ENCODE measurements at regions not wholly inside any gene's neighbourhood (a gene's known extent, or its start where the extent isn't known, plus 50 kb on each side); places are given as distances from the start of the nearest gene placed in this dataset.

DNA sequence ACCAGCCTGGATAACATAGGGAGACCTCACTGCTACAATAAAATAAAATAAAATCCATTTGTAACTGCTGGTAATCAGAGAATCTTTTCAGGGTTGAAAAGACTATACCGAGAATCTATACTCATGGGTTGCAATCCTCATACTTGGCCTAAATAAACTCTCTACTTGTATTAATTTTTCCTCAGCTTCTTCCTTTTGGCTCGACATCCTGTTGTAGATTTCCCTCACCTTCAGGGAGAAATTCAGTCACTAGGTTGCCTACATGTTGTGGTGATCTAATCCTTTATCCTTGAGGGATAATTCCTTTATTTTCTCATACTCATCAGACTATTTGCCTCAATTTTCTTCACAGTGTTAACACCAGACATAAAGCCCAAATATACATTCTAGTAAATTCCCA lies 1093.4 kb downstream of the SORCS3 start:
- Histone ChIP-seq H3K4me2 (replicated peaks; ENCODE audit: low read depth, low read length, poor library complexity, severe bottlenecking) (no peak overlapping the region), H3K4me3 (ENCODE audit: control extremely low read depth in 1 of 5, extremely low read depth in 1 of 5, insufficient read depth in 1 of 5, low read depth in 2 of 5, low read length in 4 of 5) (no peak overlapping the region), H3K9me3 (ENCODE audit: control extremely low read depth in 1 of 3, control insufficient read depth in 2 of 3, insufficient read depth in 1 of 3, low read length in 2 of 3) (peaks cover 0 to 3% (median 0%) of the 10 kb centered on the region in 3 donors), H3K27ac (ENCODE audit: low read length in 2 of 2) (no peak overlapping the region), H2AFZ (ENCODE audit: insufficient read depth, low read depth, low read length, poor library complexity, severe bottlenecking) (no peak overlapping the region), H3K9ac (ENCODE audit: low read length) (no peak overlapping the region), H3K36me3 (replicated peaks in 1 of 2; ENCODE audit: control extremely low read depth in 1 of 2, control insufficient read depth in 1 of 2, extremely low read depth in 1 of 2, insufficient read depth in 2 of 2, low read length in 1 of 2) (no peaks in the 10 kb centered on the region), H3K79me2 (ENCODE audit: control insufficient read depth, insufficient read depth, low read length) (no peaks in the 10 kb centered on the region), H3K27me3 (replicated peaks in 1 of 4; ENCODE audit: control extremely low read depth in 1 of 4, control insufficient read depth in 3 of 4, insufficient read depth in 4 of 4, low read length in 3 of 4) (no peaks in the 10 kb centered on the region), H4K20me1 (ENCODE audit: control insufficient read depth, insufficient read depth, low read length, poor library complexity, severe bottlenecking) (no peaks in the 10 kb centered on the region), H3K4me1 (ENCODE audit: control insufficient read depth in 2 of 2, insufficient read depth in 2 of 2, low read length in 2 of 2) (no peaks in the 10 kb centered on the region)
- TF ChIP-seq EZH2 (IDR thresholded peaks at IDR 0.05; ENCODE audit: borderline replicate concordance, insufficient read depth, low read depth, low read length, poor library complexity, severe bottlenecking) = no peak
- TF ChIP-seq, protein P1, sequence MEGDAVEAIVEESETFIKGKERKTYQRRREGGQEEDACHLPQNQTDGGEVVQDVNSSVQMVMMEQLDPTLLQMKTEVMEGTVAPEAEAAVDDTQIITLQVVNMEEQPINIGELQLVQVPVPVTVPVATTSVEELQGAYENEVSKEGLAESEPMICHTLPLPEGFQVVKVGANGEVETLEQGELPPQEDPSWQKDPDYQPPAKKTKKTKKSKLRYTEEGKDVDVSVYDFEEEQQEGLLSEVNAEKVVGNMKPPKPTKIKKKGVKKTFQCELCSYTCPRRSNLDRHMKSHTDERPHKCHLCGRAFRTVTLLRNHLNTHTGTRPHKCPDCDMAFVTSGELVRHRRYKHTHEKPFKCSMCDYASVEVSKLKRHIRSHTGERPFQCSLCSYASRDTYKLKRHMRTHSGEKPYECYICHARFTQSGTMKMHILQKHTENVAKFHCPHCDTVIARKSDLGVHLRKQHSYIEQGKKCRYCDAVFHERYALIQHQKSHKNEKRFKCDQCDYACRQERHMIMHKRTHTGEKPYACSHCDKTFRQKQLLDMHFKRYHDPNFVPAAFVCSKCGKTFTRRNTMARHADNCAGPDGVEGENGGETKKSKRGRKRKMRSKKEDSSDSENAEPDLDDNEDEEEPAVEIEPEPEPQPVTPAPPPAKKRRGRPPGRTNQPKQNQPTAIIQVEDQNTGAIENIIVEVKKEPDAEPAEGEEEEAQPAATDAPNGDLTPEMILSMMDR (IDR thresholded peaks at IDR 0.05) = no peak
- Mint-ChIP-seq H3K27ac (no peak overlapping the region), H3K27me3 (no peaks in the 10 kb centered on the region), H3K9me3 (ENCODE audit: insufficient read depth) (no peaks in the 10 kb centered on the region), H3K4me1 (no peaks in the 10 kb centered on the region), H3K4me3 (no peak overlapping the region)
- 100% methylated on average over 1 of the region's 2 CpGs for WGBS (ENCODE audit: insufficient coverage)
- ChIA-PET POLR2A (no interaction called here), CTCF (no interaction called here)
- intact Hi-C loops (cut with micrococcal nuclease) = no loop called here
- no peak for ATAC-seq (ENCODE audit: low read depth)
- DNase-seq = no peak

DNA sequence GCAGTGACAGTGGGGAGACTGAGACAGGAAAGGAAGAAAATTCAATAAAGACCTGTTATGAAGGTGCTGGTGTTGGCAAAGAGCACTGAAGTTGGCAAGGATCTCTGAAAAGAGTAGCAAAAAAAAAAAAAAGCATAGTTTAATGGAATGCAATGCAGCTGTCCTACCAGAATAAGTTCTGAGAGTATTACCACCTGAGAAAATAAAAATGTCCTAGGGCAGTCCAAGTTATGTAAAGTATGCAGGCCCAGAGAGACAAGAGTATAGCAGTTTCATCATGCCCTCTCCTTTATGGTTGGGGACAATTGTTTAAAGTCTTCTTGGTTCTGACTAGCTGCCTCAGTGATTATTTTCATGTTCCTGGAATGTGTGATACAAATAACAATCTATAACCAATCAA lies 1092.8 kb downstream of the SORCS3 start:
- H4K20me1 ChIP-seq (ENCODE audit: control insufficient read depth, insufficient read depth, low read length, poor library complexity, severe bottlenecking) = no peaks in the 10 kb centered on the region
- intact Hi-C loops (cut with micrococcal nuclease) = no loop called here
- H3K9ac ChIP-seq (ENCODE audit: low read length) = no peak overlapping the region
- no peak overlapping the region for H3K4me2 ChIP-seq (replicated peaks; ENCODE audit: low read depth, low read length, poor library complexity, severe bottlenecking)
- no peak overlapping the region for H3K27ac Mint-ChIP-seq
- H3K4me1 ChIP-seq (ENCODE audit: control insufficient read depth in 2 of 2, insufficient read depth in 2 of 2, low read length in 2 of 2) = no peaks in the 10 kb centered on the region
- no peak overlapping the region for H3K4me3 Mint-ChIP-seq
- H3K4me1 Mint-ChIP-seq = no peaks in the 10 kb centered on the region
- DNase-seq = no peak
- H3K9me3 ChIP-seq (ENCODE audit: control extremely low read depth in 1 of 3, control insufficient read depth in 2 of 3, insufficient read depth in 1 of 3, low read length in 2 of 3) = peaks cover 0 to 3% (median 0%) of the 10 kb centered on the region in 3 donors
- H3K9me3 Mint-ChIP-seq (ENCODE audit: insufficient read depth) = no peaks in the 10 kb centered on the region
- ChIA-PET CTCF (no interaction called here), POLR2A (no interaction called here)
- no peaks in the 10 kb centered on the region for H3K79me2 ChIP-seq (ENCODE audit: control insufficient read depth, insufficient read depth, low read length)
- H3K27me3 Mint-ChIP-seq = no peaks in the 10 kb centered on the region
- no peaks in the 10 kb centered on the region for H3K27me3 ChIP-seq (replicated peaks in 1 of 4; ENCODE audit: control extremely low read depth in 1 of 4, control insufficient read depth in 3 of 4, insufficient read depth in 4 of 4, low read length in 3 of 4)
- H3K36me3 ChIP-seq (replicated peaks in 1 of 2; ENCODE audit: control extremely low read depth in 1 of 2, control insufficient read depth in 1 of 2, extremely low read depth in 1 of 2, insufficient read depth in 2 of 2, low read length in 1 of 2) = no peaks in the 10 kb centered on the region
- ATAC-seq (ENCODE audit: low read depth) = no peak
- TF ChIP-seq, protein P1 (IDR thresholded peaks at IDR 0.05) = no peak
- no peak for TF ChIP-seq EZH2 (IDR thresholded peaks at IDR 0.05; ENCODE audit: borderline replicate concordance, insufficient read depth, low read depth, low read length, poor library complexity, severe bottlenecking)
- H2AFZ ChIP-seq (ENCODE audit: insufficient read depth, low read depth, low read length, poor library complexity, severe bottlenecking) = no peak overlapping the region
- H3K27ac ChIP-seq (ENCODE audit: low read length in 2 of 2) = no peak overlapping the region
- no peak overlapping the region for H3K4me3 ChIP-seq (ENCODE audit: control extremely low read depth in 1 of 5, extremely low read depth in 1 of 5, insufficient read depth in 1 of 5, low read depth in 2 of 5, low read length in 4 of 5)

Data from B cell (primary cell).